ENCODE measurements at regions not wholly inside any gene's neighbourhood (a gene's known extent, or its start where the extent isn't known, plus 50 kb on each side); places are given as distances from the start of the nearest gene placed in this dataset.
A peak's percentile ranks its signal among the peaks of the same experiment; 100 is the strongest.

DNA sequence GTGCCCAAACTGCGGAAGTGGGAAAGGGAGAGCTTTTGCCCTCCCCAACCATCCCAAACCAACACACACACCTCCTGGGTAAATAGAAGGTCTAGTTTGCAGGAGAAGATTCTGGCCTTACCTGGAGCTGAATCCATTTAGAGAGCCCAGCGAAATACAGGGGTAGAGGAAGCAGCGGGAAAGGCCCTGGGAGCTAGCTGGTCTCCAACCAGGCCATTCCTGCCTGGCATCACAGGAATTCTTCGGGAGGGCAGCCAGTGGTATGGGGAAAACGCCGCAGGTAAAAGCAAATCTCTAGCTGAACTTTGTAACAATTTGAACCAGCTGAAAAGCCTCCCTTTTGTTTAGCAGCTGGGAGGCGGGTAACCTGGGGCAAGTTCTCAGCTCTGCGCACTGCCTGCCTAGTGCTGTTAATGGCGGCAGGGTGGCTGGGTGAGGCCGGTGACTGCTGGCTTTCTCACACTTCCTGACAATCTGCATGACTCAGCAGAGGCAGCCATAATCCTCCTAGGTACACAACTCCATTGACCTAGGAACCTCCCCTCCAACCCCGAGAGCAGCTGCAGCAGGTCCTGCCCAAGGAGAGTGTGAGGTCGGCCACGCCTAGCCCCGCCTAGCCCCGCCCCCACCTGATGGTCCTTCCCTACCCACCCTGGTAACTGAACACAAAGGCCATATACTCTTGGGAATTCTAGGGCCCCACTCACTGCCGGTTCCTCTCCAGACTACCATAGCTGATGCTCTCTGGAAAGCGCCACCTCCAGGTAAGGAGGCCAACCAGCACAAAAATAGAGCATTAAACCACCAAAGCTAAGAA, 483.8 kb upstream of the REG3G start (continued):
- TF ChIP-seq AKNA (CRISPR knock-in tag; IDR thresholded peaks at IDR 0.05; ENCODE audit: borderline replicate concordance) (no peak), CCDC6 (CRISPR knock-in tag; IDR thresholded peaks at IDR 0.05) (peak; percentile 74; the same call in 1 of the 2 replicates), ZNF543 (CRISPR knock-in tag; IDR thresholded peaks at IDR 0.05) (0 out of 2 replicates have a peak, but pooled peaks have one; percentile 33), SMC3 (IDR thresholded peaks at IDR 0.05; ENCODE audit: low read length) (peak; percentile 69), ZSCAN20 (CRISPR knock-in tag; IDR thresholded peaks at IDR 0.05; ENCODE audit: borderline replicate concordance) (peak; percentile 95; the same call in 1 of the 2 replicates), ZNF33B (CRISPR knock-in tag; IDR thresholded peaks at IDR 0.05) (no peak), DNMT3B (CRISPR knock-in tag; conservative IDR thresholded peaks at IDR 0.05) (peak; percentile 83), ZFP36 (IDR thresholded peaks at IDR 0.05; ENCODE audit: borderline replicate concordance, low read depth, low read length, partially characterized antibody) (no peak), RBM39 (IDR thresholded peaks at IDR 0.05; ENCODE audit: low read depth, low read length, poor library complexity, severe bottlenecking) (peak; percentile 48), ZNF75D (CRISPR knock-in tag; IDR thresholded peaks at IDR 0.05; ENCODE audit: borderline replicate concordance) (no peak), FOXK1 (CRISPR knock-in tag; IDR thresholded peaks at IDR 0.05; ENCODE audit: borderline replicate concordance, low read depth) (peak; percentile 78; the same call in 1 of the 2 replicates)
- TF ChIP-seq, protein P1, sequence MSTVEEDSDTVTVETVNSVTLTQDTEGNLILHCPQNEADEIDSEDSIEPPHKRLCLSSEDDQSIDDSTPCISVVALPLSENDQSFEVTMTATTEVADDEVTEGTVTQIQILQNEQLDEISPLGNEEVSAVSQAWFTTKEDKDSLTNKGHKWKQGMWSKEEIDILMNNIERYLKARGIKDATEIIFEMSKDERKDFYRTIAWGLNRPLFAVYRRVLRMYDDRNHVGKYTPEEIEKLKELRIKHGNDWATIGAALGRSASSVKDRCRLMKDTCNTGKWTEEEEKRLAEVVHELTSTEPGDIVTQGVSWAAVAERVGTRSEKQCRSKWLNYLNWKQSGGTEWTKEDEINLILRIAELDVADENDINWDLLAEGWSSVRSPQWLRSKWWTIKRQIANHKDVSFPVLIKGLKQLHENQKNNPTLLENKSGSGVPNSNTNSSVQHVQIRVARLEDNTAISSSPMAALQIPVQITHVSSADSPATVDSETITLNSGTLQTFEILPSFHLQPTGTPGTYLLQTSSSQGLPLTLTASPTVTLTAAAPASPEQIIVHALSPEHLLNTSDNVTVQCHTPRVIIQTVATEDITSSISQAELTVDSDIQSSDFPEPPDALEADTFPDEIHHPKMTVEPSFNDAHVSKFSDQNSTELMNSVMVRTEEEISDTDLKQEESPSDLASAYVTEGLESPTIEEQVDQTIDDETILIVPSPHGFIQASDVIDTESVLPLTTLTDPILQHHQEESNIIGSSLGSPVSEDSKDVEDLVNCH (CRISPR knock-in tag; IDR thresholded peaks at IDR 0.05), result 0 out of 2 replicates have a peak, but pooled peaks have one; percentile 61
- TF ChIP-seq, protein P2, sequence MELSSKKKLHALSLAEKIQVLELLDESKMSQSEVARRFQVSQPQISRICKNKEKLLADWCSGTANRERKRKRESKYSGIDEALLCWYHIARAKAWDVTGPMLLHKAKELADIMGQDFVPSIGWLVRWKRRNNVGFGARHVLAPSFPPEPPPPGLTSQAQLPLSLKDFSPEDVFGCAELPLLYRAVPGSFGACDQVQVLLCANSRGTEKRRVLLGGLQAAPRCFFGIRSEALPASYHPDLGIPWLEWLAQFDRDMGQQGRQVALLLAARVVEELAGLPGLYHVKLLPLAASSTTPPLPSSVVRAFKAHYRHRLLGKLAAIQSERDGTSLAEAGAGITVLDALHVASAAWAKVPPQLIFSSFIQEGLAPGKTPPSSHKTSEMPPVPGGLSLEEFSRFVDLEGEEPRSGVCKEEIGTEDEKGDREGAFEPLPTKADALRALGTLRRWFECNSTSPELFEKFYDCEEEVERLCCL (CRISPR knock-in tag; IDR thresholded peaks at IDR 0.05; ENCODE audit: borderline replicate concordance), result no peak
- TF ChIP-seq, protein P3, sequence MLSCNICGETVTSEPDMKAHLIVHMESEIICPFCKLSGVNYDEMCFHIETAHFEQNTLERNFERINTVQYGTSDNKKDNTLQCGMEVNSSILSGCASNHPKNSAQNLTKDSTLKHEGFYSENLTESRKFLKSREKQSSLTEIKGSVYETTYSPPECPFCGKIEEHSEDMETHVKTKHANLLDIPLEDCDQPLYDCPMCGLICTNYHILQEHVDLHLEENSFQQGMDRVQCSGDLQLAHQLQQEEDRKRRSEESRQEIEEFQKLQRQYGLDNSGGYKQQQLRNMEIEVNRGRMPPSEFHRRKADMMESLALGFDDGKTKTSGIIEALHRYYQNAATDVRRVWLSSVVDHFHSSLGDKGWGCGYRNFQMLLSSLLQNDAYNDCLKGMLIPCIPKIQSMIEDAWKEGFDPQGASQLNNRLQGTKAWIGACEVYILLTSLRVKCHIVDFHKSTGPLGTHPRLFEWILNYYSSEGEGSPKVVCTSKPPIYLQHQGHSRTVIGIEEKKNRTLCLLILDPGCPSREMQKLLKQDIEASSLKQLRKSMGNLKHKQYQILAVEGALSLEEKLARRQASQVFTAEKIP (CRISPR knock-in tag; IDR thresholded peaks at IDR 0.05; ENCODE audit: borderline replicate concordance), result no peak
- TF ChIP-seq, protein P4, sequence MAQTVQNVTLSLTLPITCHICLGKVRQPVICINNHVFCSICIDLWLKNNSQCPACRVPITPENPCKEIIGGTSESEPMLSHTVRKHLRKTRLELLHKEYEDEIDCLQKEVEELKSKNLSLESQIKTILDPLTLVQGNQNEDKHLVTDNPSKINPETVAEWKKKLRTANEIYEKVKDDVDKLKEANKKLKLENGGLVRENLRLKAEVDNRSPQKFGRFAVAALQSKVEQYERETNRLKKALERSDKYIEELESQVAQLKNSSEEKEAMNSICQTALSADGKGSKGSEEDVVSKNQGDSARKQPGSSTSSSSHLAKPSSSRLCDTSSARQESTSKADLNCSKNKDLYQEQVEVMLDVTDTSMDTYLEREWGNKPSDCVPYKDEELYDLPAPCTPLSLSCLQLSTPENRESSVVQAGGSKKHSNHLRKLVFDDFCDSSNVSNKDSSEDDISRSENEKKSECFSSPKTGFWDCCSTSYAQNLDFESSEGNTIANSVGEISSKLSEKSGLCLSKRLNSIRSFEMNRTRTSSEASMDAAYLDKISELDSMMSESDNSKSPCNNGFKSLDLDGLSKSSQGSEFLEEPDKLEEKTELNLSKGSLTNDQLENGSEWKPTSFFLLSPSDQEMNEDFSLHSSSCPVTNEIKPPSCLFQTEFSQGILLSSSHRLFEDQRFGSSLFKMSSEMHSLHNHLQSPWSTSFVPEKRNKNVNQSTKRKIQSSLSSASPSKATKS (CRISPR knock-in tag; IDR thresholded peaks at IDR 0.05), result no peak

All from HepG2 (cell line).